HG03103 (cell line): ENCODE measurements at regions not wholly inside any gene's neighbourhood (a gene's known extent, or its start where the extent isn't known, plus 50 kb on each side); places are given as distances from the start of the nearest gene placed in this dataset.
"Not testable (repeated sequence)": the region's sequence is repeated elsewhere in the genome, so short reads cannot be mapped to it uniquely, and the experiment has no call there.

ENCODE experiments used
- ATAC-seq: cut with Tn5 transposase; IDR thresholded peaks from one replicate; pipeline ENCODE4 v1.9.1; 2021; ENCODE audit warnings: low read depth; ENCODE audit not compliant: unreplicated experiment

DNA sequence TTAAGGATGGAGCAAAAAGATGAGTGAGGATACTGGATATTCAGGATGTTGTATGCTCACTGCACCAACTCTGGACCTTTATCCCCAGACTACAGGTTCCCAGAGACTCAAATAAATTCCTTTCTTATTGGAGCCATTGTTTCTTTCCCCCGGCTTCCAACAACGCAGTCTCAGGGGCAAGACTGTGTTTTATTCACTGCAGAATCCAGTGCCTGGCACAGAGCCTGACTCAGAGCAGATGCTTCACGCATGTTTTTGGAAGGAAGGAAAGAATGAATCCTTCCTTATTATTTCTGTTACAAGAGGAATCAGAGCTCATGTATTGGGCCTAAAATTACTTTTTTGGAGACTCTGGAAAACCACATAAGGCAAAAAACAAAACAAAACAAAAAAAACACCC lies 96.0 kb upstream of the VGLL4 start:
- no peak for ATAC-seq

DNA sequence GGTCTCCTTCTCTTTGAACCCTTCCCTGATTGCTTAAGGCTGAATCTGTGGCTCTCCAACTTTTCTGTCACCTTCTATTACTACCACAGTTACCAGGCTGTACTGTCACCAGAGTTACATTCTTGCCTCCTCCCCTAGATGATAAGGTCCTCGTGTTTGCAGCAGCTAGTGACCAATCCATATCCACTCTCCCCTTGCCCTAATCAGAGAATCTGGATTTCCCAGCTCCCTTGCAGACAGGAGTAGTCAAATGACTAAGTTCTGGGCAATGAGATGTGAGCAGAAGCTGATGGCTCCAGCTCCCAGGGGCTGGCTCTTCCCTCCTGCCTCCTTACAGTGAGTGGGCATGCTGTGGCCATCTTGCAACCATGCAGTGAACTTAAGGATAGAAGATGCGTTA lies 95.4 kb upstream of the VGLL4 start:
- ATAC-seq, result no peak

DNA sequence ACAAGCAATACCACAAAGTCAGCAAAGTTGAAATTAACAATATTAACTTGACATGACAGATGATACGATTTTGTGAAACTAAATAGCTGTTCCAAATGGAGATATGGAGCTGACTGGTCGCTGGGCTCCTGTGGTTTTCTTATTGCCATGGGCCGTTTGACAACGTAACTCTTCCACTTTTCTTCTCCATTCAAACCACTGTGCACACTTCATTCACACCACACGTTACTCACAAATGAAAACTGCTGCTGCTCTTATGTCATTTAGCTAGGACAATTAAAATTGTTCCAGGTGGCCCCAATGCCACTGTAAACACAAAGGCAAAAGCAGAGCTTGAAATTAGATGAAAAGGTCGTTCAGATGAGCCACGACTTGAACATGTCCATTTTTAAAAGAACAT lies 94.0 kb upstream of the VGLL4 start:
- ATAC-seq, result no peak

DNA sequence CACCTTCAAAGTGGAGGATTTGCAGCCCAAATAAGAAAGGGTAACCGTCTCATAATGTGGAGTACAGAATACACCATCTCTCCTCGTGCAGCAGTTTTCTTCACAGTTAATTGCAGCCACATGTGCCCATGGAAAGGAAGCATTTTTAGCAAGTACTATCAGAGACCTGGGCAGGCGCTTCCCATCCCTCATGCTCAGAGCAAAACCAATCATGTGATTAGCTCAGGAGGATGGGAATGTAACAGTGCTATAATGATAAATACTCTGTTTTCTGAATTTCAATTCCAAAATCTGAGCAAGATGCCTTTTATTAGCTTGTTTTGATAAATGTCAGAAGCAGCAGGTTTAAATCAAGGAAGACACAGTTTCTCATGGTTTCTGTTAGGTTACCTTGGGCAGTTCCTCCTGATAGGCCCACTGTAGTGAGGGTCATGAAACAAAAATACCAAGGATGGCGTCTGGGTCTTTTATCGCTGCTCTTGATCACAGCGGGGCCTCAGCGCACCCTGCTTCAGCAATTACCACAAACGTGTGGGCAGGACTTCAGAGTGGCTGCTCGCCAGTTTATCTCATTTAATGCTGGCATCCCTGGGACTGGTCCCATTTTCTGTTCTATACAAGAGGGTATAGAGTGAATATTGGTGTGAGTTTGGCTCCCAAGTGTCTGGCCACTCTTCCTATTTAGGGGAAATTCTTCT lies 92.6 kb upstream of the VGLL4 start:
- no peak for ATAC-seq

DNA sequence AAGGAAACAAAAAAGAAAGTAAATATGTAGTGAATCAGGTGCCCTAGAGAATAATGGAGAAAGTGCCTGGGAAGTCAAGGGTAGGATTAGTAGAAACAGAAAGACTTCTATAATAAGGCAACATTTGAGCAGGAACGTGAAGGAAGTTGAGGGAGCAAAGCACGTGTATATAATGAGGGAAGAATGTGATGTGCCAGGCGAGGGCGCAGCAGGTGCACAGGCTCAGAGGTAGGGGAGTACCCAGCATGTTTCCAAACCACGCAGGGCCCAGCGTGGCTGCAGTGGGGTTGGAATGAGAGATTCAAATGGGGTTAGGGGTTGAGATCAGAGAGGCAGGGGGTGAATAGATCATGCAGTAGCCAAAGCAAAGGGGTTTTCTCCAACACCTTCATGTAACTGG lies 91.9 kb upstream of the VGLL4 start:
- no peak for ATAC-seq

DNA sequence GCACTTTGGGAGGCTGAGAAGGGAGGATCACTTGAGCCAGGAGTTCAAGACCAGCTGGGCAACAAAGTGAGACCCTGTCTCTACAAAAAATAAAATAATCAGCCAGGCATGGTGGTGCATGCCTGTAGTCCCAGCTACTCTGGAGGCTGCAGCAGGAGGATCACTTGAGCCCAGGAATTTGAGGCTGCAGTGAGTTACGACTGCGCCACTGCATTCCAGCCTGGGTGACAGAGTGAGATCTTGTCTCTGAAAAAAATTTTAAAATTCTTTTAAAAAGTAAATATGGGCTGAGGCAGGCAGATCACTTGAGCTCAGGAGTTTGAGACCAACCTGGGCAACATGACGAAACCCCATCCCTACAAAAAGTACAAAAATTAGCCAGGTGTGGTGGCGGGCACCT lies 91.4 kb upstream of the VGLL4 start:
- not testable (repeated sequence) for ATAC-seq

GRCh38 chr3:11733914-11734313 lies 90.2 kb upstream of the VGLL4 start:
- no peak for ATAC-seq

DNA sequence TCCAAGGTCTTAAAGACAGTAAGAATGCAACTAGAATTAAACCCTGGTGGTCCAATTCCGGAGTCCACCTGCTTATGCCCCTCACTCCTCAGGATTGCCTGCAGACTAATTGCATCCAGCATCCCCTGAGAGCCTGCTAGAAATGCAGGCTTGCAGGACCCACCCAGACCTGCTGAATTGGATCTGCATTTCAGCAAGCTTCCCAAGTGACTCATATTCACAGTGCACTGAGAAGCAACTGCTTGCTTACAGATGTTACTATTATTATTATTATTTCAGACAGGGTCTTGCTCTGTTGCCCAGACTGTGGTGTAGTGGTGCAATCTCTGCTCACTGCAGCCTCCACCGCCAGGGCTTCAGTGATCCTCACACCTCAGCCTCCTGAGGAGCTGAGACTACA lies 83.5 kb upstream of the VGLL4 start:
- no peak for ATAC-seq

- ATAC-seq, result no peak
These were observed 82.4 kb upstream of the VGLL4 start for GRCh38 chr3:11726146-11726545.

- not testable (repeated sequence) for ATAC-seq
These were observed 81.6 kb upstream of the VGLL4 start for GRCh38 chr3:11725340-11725641.

- no peak for ATAC-seq
These were observed 81.1 kb upstream of the VGLL4 start for GRCh38 chr3:11724615-11725339.

GRCh38 chr3:11721479-11721878 lies 77.8 kb upstream of the VGLL4 start:
- no peak for ATAC-seq

DNA sequence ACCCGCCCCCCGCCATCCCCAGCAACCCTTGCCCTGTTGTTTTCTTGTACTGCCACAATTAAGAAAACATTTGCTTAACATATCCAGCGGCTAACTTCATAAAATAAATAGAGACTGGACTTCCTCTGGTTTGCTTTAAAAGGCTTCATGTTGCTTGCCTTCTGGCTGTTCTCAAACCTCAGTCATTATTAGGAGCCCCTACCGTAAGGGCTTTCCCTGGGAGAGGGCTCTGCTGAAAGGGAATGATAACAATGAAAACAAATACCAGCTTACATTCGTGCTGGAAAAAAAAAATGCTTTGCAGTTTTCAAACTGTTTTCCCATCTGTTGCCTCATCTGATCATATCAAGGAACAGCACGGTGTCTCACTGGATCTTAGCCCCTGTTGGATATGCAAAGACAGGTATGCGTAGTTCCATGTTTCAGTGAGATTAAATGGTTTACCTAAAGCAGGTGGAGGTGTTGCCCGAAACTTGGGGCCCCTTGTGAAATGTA lies 77.2 kb upstream of the VGLL4 start:
- no peak for ATAC-seq

DNA sequence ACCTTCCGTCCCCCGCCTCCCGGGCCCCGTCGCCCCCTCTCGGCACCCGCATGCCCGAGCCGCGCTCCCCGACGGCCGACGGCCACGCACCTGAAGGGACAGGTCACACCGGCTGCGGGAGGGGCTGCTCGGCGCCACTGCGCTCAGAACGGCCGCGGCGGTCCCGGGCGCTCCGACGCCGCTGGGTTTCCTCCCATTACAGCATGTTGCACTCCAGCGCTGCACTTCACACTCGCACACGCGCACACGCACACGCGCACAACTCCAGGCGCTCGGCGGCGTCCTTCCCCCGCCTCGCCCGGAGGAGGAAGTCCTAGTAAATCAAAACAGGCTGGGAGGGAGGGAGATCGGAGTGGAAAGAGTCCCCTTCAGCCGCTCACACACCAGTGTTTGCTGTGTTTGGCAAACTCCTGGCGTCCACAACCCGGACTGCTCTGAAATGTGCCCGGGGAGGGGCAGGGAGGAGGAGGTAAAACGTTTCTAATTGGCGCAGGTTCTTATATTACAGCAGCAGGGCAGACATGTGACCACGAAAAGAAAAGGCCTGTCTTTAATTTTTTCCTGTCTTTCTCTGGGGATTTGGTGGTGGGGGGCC lies 76.7 kb upstream of the VGLL4 start:
- peak; percentile 35 for ATAC-seq

DNA sequence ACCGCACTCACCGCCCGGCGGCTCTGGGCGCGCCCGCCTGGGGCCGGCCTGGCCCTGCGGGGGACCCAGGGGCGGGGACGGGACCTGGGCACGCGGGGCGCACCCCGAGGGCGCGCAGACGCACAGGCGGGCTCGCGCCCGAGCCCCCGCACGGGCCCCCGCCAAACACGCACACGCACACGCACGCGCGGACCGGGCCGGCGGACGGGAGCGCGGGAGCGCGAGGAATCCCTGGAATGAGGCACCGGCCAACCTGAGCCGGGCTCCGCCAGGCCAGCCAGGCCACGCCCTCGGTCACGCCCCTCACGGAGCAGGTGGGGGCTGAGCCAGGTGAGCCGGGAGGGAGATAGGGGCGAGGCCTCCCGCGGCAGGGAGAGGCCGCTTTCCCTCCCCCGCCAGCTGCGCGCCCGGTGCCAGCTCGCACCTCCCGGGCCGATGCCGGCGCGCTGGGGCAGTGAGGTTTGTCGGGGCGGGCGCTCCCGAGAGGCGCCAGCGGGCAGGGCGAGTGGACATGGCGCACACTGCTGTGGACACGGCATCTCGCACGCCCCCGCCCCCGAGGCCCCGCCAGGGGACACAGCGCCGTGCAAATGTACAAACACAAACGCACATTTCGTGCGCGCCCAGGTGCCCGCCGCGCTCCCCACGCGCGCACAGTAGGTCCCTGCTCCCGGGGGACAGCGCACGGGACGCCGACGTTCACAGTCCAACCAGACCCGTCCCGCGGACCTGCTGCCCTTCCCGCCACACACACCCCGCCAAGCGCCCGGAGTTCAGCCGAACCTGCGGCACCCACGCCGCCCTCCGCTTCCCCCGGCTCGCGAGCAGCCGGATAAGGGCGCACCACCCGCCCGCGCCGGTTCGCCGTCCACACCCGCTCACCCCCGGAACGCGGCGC lies 75.9 kb upstream of the VGLL4 start:
- ATAC-seq, result peak; percentile 58

DNA sequence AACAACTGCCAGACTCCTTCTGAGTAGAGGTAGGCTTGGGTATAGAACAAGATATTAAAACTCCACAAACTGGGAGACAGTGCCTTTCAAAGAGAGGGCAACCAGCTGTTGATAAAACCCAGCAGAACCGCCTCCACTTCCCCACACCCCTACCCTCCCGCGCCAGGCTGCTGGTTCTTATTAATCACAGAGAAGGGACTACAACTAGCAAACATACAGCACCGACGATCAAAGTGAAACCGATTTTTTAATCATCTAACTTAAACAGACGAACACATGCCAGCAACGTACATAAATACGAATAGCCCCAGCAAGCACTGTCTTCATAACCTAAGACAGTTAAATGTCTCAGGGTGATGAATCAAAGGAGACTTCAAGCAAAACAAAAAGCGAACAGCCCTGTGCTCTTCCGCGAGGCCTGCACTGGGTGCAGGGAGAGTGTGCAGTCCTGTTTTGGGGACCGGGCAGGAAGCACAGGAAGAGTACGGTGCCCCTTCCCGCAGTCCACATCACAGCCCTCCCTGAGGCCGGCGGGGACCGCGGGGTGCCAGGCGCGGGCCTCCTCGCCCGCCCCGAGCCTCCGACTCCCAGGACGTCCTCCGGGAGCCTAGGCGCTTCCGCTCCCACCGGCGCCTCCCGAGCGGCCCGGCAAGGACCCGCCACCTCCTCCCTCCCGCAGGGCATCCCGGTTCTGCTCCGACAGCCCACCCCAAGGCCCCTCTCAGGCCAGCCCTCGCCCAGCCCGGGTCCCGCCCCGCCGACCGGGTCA lies 75.1 kb upstream of the VGLL4 start:
- peak; percentile 9 for ATAC-seq

DNA sequence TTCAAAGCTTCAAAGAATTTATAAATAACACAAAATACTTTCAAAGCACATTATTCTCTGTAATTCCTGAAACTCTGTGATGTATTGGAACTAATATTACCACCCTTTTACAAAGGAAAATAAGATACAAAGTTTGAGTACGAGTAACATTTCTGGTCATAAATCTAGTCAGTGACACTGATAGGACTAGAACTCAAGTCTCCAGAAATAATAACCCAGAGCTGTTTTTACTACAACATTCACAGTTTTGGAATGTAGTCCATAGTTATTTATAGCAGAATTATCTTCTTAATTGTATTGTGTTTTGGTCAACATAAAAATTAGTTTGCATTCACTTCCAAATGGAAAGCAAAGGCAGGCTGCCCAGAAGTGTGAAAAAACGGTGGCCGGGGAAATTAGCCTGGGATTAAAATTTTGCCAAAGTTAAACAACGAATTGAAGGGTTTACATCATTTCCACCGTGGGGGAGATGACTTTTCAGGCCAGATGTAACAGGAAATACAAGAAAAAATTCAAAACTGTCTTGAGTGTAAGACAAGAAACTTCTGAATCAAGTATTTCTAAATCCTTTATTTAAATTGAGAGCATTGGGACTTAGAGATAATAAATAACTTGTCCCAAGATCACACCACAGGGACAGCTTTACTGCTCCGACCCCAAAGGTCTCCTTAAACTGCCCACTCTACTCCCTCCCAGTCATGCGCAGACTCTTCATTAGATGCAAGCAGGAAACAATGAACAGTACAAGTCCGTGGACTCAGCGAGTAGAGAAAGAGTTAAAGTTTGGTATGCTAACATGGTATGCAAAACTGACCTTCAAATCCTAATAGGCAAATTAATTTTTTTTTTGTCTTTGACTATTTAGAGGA lies 74.3 kb upstream of the VGLL4 start:
- peak; percentile 22 for ATAC-seq

DNA sequence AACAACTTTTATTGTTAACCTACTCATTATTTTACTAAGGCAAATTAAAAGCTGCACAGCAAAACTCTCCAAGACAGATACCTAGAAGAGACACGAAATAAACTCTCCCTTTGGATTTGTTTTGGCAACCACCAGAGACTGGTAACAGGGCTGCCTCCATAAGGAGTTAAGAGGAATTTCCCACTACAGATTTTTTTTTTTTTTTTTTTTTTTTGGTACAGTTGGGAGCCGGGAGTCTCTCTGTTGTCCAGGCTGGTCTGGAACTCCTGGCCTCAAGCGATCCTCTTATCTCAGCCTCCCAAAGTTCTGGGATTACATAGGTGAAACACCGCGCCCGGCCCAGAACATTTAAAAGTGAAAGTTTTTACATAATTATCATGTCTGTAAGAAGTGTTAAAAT lies 73.6 kb upstream of the VGLL4 start:
- ATAC-seq, result no peak

DNA sequence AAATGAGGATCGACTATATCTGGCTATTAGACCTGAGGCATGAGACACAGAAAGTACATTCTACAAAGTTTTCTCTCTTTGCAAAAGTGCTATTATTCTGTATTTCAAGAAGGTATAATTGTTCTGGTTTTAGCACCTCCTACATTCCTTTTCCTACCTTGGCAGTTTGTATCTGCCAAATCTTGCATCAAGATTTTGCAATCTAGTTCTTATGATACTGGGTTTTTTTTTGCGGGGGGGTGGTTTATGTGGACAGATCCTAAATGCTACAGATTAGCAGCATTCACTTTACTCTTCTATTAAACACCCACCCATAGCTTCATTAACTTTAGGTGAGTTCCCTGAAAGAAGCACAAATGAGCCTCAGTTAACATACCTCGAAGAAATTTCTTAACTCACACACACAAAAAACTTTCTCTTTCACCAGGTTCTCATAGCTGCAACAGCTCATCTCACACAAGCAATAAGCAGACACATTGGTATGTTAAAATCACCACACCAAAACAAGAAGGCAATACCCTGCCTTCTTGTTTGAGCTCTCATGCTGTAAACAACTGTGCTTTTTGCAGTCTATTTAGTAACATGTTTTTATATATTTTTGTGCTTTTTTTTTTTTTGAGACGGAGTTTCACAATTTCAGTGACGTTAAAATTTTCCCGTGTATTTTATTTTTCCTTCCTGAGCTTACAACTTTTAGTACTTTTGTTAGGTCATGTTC lies 73.0 kb upstream of the VGLL4 start:
- no peak for ATAC-seq
